ENCODE measurements at regions not wholly inside any gene's neighbourhood (a gene's known extent, or its start where the extent isn't known, plus 50 kb on each side); places are given as distances from the start of the nearest gene placed in this dataset.

DNA sequence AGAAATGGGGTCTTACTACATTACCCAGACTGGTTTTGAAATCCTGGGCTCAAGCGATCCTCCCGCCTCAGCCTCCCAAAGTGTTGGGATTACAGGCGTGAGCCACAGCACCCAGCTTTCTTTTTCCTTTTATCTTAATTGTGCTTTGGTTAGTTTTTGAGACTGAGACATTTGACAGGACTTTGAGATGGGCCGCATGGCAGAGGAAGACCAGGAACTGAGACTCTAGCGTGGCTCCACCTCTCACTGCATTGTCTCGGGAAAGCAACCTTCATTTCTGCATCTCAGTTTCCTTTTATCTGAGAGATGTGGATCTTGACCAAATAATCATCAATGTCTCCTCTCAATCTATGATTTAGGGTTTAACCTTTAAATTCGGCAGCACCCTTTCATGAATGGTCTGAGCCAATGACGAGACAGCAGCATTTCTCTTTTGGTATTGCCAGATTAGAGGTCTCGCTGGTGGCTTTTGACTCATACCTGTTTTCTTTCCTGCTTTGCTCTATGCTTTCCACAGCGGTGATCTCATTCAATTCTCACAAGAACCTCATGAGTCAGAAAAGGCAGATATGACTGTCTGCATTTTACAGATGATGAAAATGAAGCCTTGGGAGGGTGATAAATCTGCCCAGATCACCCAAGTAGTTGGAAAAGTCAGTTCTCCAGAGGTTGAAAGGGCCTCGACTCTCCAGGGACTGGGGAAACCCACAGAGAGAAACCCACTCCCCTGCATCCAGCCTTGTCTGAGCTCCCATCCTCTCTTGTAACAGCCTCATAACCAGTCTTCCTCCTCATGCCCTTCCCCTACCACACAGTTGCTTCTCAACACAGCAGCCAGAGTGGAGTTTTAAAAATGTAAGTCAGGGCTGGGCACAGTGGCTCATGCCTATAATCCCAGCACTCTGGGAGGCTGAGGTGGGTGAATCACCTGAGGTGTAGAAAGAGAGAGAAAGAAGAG, 84.8 kb upstream of the FOXB1 start:
- no peaks in the 10 kb centered on the region for H3K36me3 ChIP-seq
- H3K4me1 ChIP-seq: no peaks in the 10 kb centered on the region
- H3K9me3 ChIP-seq: no peaks in the 10 kb centered on the region
- H3K27ac ChIP-seq: no peak overlapping the region
- DNase-seq: no peak
- H3K4me3 ChIP-seq (replicated peaks in 1 of 3): no peak overlapping the region
- no peak for TF ChIP-seq POLR2A (IDR thresholded peaks at IDR 0.05)
- TF ChIP-seq, protein P1, sequence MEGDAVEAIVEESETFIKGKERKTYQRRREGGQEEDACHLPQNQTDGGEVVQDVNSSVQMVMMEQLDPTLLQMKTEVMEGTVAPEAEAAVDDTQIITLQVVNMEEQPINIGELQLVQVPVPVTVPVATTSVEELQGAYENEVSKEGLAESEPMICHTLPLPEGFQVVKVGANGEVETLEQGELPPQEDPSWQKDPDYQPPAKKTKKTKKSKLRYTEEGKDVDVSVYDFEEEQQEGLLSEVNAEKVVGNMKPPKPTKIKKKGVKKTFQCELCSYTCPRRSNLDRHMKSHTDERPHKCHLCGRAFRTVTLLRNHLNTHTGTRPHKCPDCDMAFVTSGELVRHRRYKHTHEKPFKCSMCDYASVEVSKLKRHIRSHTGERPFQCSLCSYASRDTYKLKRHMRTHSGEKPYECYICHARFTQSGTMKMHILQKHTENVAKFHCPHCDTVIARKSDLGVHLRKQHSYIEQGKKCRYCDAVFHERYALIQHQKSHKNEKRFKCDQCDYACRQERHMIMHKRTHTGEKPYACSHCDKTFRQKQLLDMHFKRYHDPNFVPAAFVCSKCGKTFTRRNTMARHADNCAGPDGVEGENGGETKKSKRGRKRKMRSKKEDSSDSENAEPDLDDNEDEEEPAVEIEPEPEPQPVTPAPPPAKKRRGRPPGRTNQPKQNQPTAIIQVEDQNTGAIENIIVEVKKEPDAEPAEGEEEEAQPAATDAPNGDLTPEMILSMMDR (IDR thresholded peaks at IDR 0.05): no peak
- H3K27me3 ChIP-seq: no peaks in the 10 kb centered on the region
- 81 to 91% methylated on average over 11 of the region's 11 CpGs for WGBS, 2 donors
- intact Hi-C loops (cut with DNase I): loop anchor here (5.0 kb wide), 2 partner anchors 263 to 408 kb away; no protein-coding TSS in a partner anchor

DNA sequence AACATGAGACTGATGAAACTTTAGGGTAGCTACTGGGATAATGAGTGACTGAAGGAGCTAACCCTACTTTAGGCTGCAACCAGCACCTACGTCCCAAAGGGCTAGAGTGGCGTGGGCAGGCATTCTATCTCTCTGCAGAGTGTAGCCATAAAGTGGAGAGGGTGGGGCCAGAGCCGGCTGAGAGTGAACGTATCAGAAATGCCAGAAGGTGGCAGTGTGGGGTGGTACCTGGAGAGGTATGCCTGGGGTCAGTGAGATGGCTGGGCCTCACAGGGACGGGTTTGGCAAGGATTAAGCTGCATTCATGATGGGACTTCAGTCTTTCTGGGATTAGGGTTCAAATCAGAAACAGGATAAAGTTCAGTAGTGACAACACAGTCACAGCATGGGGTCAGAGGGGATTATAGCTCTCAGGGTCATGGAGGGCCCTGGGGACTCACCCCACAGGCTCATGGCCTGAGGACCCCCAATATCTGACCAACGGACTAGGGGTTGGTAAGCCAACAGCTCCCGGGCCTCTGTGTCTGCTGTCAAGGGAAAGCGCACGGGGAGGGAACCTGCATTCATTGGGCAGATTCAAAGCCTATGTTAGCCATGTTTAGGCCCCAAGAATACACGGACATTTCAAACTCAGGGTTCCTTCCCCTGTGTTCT, 86.5 kb upstream of the FOXB1 start:
- no peaks in the 10 kb centered on the region for H3K9me3 ChIP-seq
- H3K27me3 ChIP-seq: no peaks in the 10 kb centered on the region
- TF ChIP-seq POLR2A (IDR thresholded peaks at IDR 0.05): no peak
- TF ChIP-seq, protein P1 (IDR thresholded peaks at IDR 0.05): peak in 4 of 6 experiments; percentile 56 to 70 (median 63)
- no peaks in the 10 kb centered on the region for H3K4me1 ChIP-seq
- DNase-seq: peak; percentile 73 to 77
- H3K4me3 ChIP-seq (replicated peaks in 1 of 3): no peak overlapping the region
- WGBS, 2 donors: 36 to 41% methylated on average over 10 of the region's 10 CpGs
- intact Hi-C loops (cut with DNase I): loop anchor here (5.0 kb wide), 2 partner anchors 265 to 410 kb away; no protein-coding TSS in a partner anchor
- H3K36me3 ChIP-seq: no peaks in the 10 kb centered on the region
- H3K27ac ChIP-seq: no peak overlapping the region

DNA sequence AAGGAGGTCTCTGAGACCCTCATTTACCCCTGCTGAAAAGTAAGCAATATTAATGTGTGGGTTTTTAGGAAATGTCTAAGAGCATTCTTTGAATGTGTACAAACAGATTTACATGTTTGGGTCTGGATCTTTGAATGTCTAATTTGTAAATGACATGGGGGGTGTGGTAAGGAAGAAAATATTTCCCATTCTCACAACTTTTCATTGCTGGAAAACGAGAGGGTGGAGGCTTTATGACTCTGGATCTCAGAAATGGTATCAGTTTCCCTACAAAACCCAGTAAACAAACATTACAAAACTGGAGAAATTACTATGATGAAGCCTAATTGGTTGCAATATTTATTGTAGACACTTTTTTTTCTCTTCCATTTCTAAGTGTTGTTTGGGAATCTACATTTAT, 98.1 kb upstream of the FOXB1 start:
- intact Hi-C loops (cut with DNase I): no loop called here
- H3K36me3 ChIP-seq: no peaks in the 10 kb centered on the region
- no peaks in the 10 kb centered on the region for H3K4me1 ChIP-seq
- no peak overlapping the region for H3K4me3 ChIP-seq (replicated peaks in 1 of 3)
- H3K27ac ChIP-seq: no peak overlapping the region
- 58 to 71% methylated on average over 1 of the region's 1 CpG for WGBS, 2 donors
- DNase-seq: no peak
- TF ChIP-seq POLR2A (IDR thresholded peaks at IDR 0.05): no peak
- TF ChIP-seq, protein P1 (IDR thresholded peaks at IDR 0.05): no peak
- no peaks in the 10 kb centered on the region for H3K27me3 ChIP-seq
- H3K9me3 ChIP-seq: no peaks in the 10 kb centered on the region

DNA sequence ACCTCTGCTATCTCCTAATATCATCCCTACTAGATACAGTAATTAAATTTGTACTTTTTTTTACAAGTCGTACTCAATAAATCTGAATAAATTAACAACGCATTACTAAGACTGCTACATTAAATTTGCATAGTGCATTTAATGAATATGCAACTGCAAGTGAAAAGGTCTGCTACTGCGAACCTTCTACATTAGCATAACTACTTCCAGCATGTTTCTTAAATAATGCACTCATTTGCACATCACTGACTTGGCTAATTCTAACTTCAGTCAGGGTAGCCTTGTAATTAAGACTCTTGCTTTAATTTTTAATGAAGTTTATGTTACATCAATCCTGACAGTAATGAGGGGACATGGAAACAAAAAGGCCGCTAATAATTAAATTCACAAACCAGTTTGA, 98.9 kb upstream of the FOXB1 start:
- no peak for DNase-seq
- no peak overlapping the region for H3K4me3 ChIP-seq (replicated peaks in 1 of 3)
- intact Hi-C loops (cut with DNase I): no loop called here
- H3K27ac ChIP-seq: no peak overlapping the region
- no peaks in the 10 kb centered on the region for H3K9me3 ChIP-seq
- H3K27me3 ChIP-seq: no peaks in the 10 kb centered on the region
- WGBS, 2 donors: 37 to 44% methylated on average over 4 of the region's 4 CpGs
- no peaks in the 10 kb centered on the region for H3K4me1 ChIP-seq
- no peak for TF ChIP-seq POLR2A (IDR thresholded peaks at IDR 0.05)
- TF ChIP-seq, protein P1 (IDR thresholded peaks at IDR 0.05): no peak
- no peaks in the 10 kb centered on the region for H3K36me3 ChIP-seq
